Stimulated activated CD8-positive, alpha-beta memory T cell treated with anti-CD3 and anti-CD28 coated beads, Interleukin-15, amount 100 ng/mL, for 4 hours (primary cell): ENCODE measurements at regions not wholly inside any gene's neighbourhood (a gene's known extent, or its start where the extent isn't known, plus 50 kb on each side); places are given as distances from the start of the nearest gene placed in this dataset.

Experiments
- DNase-seq, 2 donors: peaks; one replicate each; pipeline ENCODE4 v3.0.0-alpha.2; 2020; ENCODE audit warnings: low read depth in 2 of 2

- DNase-seq, result no peak
Observed at GRCh38 chr10:3904419-3904960, 119.5 kb upstream of the KLF6 start.

GRCh38 chr10:3902809-3903410, 117.9 kb upstream of the KLF6 start:
- no peak for DNase-seq

DNA sequence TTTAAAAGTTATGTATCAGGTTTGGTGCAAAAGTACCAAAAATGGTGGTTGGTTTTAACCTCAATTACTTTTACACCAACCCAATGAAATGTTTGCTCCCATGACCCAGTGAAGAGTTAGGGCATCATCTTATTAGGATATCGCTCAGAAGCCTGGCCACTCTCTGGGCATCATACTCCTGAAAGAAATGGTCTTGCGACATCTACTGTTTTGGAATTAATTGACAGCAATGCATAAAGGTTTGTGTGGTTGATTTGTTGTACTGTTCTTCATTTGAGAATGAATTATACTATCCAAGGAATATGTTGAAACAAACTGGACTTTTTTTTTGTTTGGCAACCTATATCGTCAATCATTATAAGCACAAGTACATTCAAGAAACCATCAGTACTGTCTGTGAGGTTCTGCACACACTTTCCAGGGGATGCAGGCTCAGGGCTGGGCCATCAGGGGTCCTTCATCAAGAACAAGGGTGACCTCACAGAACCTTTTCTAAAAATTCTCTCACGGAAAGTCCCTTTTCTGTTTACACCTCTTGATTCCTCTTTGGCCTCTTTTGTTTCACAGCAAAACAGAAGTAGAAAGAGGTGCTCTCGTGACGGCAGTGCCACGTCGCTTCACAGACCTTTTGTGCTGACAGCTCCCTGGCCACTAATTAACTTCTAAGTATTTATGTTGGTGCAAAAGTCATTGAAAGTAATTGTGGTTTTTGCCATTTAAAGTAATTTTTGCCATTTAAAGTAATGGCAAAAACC, 117.2 kb upstream of the KLF6 start:
- DNase-seq, result peak in 1 of 2 donors; percentile 27

DNA sequence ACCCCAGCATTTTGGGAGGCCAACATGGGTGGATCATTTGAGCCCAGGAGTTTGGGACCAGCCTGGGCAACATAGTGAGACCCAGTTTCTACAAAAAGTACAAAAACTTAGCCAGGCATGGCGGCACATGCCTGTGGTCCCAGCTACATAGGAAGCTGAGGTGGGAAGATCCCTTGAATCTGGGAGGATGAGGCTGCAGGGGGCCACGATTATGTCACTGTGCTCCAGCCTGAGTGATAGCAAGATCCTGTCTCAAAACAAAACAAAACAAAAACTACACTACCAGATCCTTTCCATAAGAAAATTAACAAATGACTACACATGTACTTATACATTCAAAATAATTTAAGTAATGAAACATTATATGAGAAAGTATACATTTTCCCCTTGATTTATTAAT, 116.4 kb upstream of the KLF6 start:
- DNase-seq, result no peak

DNA sequence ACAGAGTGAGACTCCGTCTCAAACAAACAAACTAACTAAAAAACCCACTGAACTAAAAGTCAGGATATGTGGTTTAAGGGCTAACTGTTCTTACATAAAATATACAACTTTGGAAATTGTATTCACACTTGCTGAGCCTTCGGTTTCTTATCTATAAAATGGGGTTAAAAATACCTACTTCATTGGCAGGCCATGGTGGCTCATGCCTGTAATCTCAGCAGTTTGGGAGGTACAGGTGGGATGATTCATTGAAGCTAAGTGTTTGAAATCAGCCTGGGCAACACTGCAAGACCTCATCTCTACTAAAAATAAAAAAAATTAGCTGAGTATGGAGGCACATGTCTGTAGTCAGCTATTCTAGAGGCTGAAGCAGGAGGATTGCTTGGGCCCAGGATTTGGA, 115.4 kb upstream of the KLF6 start:
- no peak for DNase-seq

GRCh38 chr10:3898821-3899220, 113.8 kb upstream of the KLF6 start:
- no peak for DNase-seq

GRCh38 chr10:3897156-3897555, 112.1 kb upstream of the KLF6 start:
- DNase-seq, result no peak

DNA sequence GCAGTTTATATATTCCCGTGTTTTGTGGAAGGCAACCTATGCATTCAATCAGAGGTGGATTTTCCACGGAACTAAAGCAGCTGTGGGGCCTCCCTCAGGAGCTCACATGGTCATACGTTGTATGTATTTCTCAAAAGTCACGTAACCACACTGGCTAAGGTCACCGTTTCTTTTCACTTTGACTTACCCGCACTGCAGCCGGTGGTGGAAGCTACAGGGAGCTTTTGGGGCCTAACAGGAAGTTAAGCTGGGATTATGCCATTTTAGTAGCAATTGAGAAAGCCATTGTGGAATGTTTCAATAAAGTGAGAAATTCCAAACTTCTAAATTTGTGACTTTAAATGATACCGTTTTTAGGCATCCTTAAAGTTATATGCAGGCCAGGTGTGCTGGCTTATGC, 111.2 kb upstream of the KLF6 start:
- no peak for DNase-seq

DNA sequence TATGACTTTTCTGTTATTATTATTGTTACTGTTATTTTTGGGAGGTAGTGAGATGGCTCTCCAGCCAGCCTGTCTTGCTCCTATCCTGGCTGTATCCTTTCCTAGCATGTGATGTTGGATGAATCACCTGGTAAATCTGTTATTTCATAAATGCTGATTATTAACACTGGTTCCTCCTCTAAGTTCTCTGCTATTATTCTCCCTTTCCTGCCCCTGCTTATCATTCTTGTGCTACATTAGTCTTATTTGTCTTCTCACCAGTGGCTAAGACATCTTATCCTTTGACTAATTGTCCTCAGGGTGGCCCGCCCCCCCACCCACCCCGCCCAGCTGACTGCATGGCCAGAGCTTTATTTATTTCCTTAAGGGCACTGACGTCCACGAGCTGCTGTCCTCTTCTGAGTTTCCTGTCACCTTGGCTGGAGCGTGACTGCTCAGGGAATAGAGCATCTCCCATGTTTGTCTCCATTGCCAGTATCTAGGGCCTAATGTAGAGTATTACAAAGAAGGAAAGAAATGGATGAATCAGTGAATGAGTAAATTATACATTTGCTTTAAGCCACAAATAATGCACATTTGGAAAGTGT, 110.1 kb upstream of the KLF6 start:
- no peak for DNase-seq

DNA sequence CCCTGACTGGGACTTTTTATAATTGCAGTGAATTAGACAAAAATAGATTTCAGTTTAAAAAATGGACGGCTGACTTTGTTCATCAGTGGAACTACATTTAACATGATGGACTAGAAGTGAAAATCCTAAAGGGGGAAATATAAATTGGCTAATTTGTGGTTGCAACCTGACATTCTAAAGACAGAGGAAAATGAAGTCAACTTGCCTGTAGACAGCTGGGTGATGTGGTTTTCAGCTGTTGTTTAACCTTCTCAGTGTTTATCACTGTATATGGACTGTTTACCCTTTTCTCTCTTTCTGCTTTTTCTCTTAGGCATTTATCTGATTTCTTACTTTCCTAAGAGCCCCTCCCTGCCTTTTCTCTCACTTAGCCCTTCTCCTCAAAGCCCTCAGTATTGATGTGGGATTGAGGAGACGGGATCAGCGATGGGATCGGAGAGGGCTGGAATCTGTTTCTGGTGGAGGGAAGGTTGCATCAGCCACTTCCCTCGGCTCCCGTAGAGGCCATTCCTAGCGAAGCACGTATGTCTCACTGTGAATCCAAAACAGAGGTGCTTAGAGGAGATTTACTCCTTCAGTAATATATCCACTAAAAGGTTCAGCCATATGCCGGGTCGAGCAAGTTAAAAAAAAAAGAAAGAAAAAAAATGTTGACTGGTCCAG, 109.0 kb upstream of the KLF6 start:
- no peak for DNase-seq

GRCh38 chr10:3892440-3893425, 107.7 kb upstream of the KLF6 start:
- no peak for DNase-seq

GRCh38 chr10:3891396-3891795, 106.4 kb upstream of the KLF6 start:
- DNase-seq, result no peak

- DNase-seq, result no peak
Observed at GRCh38 chr10:3890602-3891352, 105.8 kb upstream of the KLF6 start.

GRCh38 chr10:3889961-3890522, 105.0 kb upstream of the KLF6 start:
- DNase-seq, result no peak

DNA sequence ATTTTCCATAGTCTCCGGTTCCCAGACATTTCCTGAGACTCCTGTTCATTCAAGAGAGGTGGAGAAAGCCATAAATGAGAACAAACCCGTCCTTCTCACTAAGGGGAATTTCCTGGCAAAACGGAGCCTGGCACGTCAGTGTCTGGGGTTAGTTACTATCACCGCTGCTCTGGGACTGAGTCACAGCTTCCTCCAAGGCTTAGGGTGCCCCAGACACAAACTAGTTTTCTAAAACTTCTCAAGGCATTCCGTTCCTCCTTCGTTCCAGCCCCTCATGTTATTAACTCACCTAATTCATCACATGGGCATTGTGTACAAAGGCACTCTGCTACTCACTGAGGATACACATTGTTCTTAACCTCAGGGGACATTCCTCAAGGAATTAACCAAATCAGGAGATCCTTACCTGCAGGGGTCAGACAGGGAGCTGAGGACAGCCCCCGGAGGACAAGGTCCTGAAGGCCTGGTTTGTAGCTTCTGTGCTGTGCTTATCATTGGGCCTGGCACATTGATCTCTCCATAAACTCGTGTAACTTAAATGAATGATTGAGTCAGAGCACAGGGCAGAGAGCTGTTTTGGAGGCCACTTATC, 103.0 kb upstream of the KLF6 start:
- peak; percentile 31 to 49 for DNase-seq

DNA sequence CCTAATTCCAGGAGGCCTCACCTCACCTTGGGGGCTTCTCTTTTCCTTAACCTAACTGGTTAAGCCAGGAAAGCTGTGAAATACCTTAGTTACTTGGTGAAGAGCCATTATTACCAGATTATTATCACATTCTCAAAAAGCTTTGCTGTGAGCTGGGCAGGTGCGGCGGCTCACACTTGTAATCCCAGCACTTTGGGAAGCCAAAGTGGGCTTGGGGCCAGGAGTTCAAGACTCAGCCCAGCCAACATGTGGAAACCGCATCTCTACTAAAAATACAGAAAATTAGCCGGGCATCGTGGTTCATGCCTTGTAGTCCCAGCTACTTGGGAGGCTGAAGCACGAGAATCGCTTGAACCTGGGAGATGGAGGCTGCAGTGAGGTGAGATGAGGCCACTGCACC, 102.4 kb upstream of the KLF6 start:
- no peak for DNase-seq

- no peak for DNase-seq
Observed at GRCh38 chr10:3886641-3887251, 101.7 kb upstream of the KLF6 start.

DNA sequence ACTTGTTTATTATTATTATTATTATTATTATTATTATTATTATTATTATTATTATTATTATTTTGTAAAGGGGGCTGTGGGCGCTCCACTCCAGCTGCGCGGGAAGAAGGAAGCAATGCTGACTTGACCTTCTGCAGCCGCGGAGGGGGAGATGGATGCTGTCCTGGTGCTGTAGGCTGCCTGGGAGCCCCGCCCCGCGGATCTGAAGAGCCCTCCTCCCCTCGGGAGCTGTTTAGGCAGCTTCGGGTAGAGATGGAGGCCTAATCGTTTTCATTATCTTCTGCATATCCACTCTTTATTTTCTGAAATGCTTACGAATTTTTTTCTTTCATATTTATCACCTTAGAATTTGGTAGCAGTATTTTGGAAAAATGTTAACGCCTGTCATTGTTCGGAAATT, 101.2 kb upstream of the KLF6 start:
- DNase-seq, result no peak

GRCh38 chr10:3882855-3883254, 97.8 kb upstream of the KLF6 start:
- no peak for DNase-seq
